SK-N-SH (cell line): ENCODE measurements at regions not wholly inside any gene's neighbourhood (a gene's known extent, or its start where the extent isn't known, plus 50 kb on each side); places are given as distances from the start of the nearest gene placed in this dataset.
A peak's percentile ranks its signal among the peaks of the same experiment; 100 is the strongest.

Source experiments
- CTCF ChIA-PET: fragments of 300-600, 350-600 bp; formaldehyde crosslinking; extraction: SDS; loops from one replicate; lab custom pipeline; 2021; lab: Yijun Ruan, JAX
- POLR2A ChIA-PET: fragments of 350-600 bp; sonication (Branson Sonifier 250); formaldehyde crosslinking; extraction: SDS; loops from one replicate; lab custom pipeline; 2020; ENCODE audit warnings: antibody characterized with exemption, inconsistent platforms; lab: Yijun Ruan, JAX
- DNase-seq: peaks from one replicate; pipeline ENCODE4 v3.0.0; 2012
- H2AFZ ChIP-seq: fragments of 200-600 bp; sonication (generic); 2 replicates; pipeline ENCODE4 v1.8.1; 2016; ENCODE audit warnings: antibody characterized with exemption, mild to moderate bottlenecking, low read depth
- H3F3A ChIP-seq: fragments of 200-600 bp; sonication (generic); replicated peaks from 2 replicates; pipeline ENCODE3; 2016; ENCODE audit warnings: antibody characterized with exemption, mild to moderate bottlenecking; ENCODE audit not compliant: insufficient read depth
- H3K27ac ChIP-seq, 2 experiments: fragments of 200-500 bp in 1 of 2; fragments of 200-600 bp in 1 of 2; sonication (Bioruptor generic) in 1 of 2; sonication (generic), shearing (Covaris generic) in 1 of 2; 2 replicates each; pipeline versions ENCODE4 v1.5.1 to v1.6.1; 2014 to 2016; ENCODE audit warnings: low read depth in 2 of 2, inconsistent platforms in 1 of 2, low read length in 1 of 2, mild to moderate bottlenecking in 1 of 2, mixed read lengths in 1 of 2
- H3K27me3 ChIP-seq: fragments of 200-600 bp; sonication (generic), shearing (Covaris generic); 2 replicates; pipeline ENCODE4 v1.6.1; 2016; ENCODE audit warnings: mixed run types; ENCODE audit not compliant: insufficient read depth
- H3K36me3 ChIP-seq, 2 experiments: fragments of 200-500 bp in 1 of 2; fragments of 200-600 bp in 1 of 2; sonication (Bioruptor generic) in 1 of 2; sonication (generic) in 1 of 2; replicated peaks in 1 of 2; 2 replicates each; pipeline versions ENCODE3 to v1.5.1; 2014 to 2016; ENCODE audit warnings: low read length in 1 of 2, mild to moderate bottlenecking in 1 of 2; ENCODE audit not compliant: insufficient read depth in 2 of 2, control insufficient read depth in 1 of 2
- H3K4me1 ChIP-seq, 2 experiments: fragments of 200-500 bp in 1 of 2; fragments of 200-600 bp in 1 of 2; sonication (Bioruptor generic) in 1 of 2; sonication (generic), shearing (Covaris generic) in 1 of 2; 2 replicates each; pipeline versions ENCODE4 v1.5.1 to v1.6.1; 2014 to 2016; ENCODE audit warnings: low read depth in 1 of 2, low read length in 1 of 2, mixed run types in 1 of 2; ENCODE audit not compliant: insufficient read depth in 2 of 2, control insufficient read depth in 1 of 2
- H3K4me2 ChIP-seq: fragments of 200-600 bp; sonication (generic), shearing (Covaris generic); 2 replicates; pipeline ENCODE4 v1.6.1; 2017; ENCODE audit warnings: mixed run types
- H3K4me3 ChIP-seq, 2 experiments: fragments of 200-500 bp in 1 of 2; fragments of 200-600 bp in 1 of 2; sonication (Bioruptor generic) in 1 of 2; sonication (generic), shearing (Covaris generic) in 1 of 2; 2 replicates each; pipeline versions ENCODE4 v1.5.1 to v1.8.1; 2014 to 2016; ENCODE audit warnings: low read depth in 2 of 2, inconsistent platforms in 1 of 2, low read length in 1 of 2, mild to moderate bottlenecking in 1 of 2, mixed read lengths in 1 of 2, moderate library complexity in 1 of 2
- H3K79me2 ChIP-seq: fragments of 200-600 bp; sonication (generic); 2 replicates; pipeline ENCODE4 v1.8.1; 2017; ENCODE audit warnings: mild to moderate bottlenecking; ENCODE audit not compliant: insufficient read depth
- H3K9ac ChIP-seq: fragments of 200-600 bp; sonication (generic); 2 replicates; pipeline ENCODE4 v1.6.1; 2017; ENCODE audit warnings: mixed run types
- H3K9me2 ChIP-seq: fragments of 200-600 bp; sonication (generic); 2 replicates; pipeline ENCODE4 v1.6.1; 2017; ENCODE audit warnings: mixed run types
- H3K9me3 ChIP-seq: fragments of 200-600 bp; sonication (generic); 2 replicates; pipeline ENCODE4 v1.6.1; 2017; ENCODE audit warnings: mixed run types, mild to moderate bottlenecking, moderate library complexity
- H4K20me1 ChIP-seq: fragments of 200-600 bp; sonication (generic); 2 replicates; pipeline ENCODE4 v1.6.1; 2017; ENCODE audit warnings: mild to moderate bottlenecking, mixed run types; ENCODE audit not compliant: insufficient read depth
- CTCF ChIP-seq: fragments of 200-600 bp; sonication (generic); IDR thresholded peaks from 2 replicates; pipeline ENCODE4 v1.6.1; 2017; ENCODE audit warnings: antibody characterized with exemption, mild to moderate bottlenecking, moderate library complexity
- EZH2phosphoT487 ChIP-seq: fragments of 200-600 bp; sonication (generic); IDR thresholded peaks from 2 replicates; pipeline ENCODE4 v1.6.1; 2017; ENCODE audit warnings: low read depth, mixed run types, mild to moderate bottlenecking, antibody characterized with exemption, moderate library complexity, borderline replicate concordance
- FOXJ3 ChIP-seq: sonication (generic); formaldehyde crosslinking; IDR thresholded peaks from 2 replicates; pipeline ENCODE4 v1.5.1; 2020; ENCODE audit warnings: mild to moderate bottlenecking, missing genetic modification reagents
- GABPA ChIP-seq: IDR thresholded peaks from 2 replicates; pipeline ENCODE4 v1.4.0; 2012; ENCODE audit warnings: low read depth, mild to moderate bottlenecking
- PBX3 ChIP-seq: IDR thresholded peaks from 2 replicates; pipeline ENCODE4; 2012
- POLR2AphosphoS5 ChIP-seq: IDR thresholded peaks from 2 replicates; pipeline ENCODE4 v1.6.1; 2012; ENCODE audit warnings: low read depth, low read length
- RCOR1 ChIP-seq: fragments of 150-350 bp; IDR thresholded peaks from 2 replicates; pipeline ENCODE4 v1.6.1; 2017; ENCODE audit warnings: antibody characterized with exemption, low read length
- RXRA ChIP-seq: IDR thresholded peaks from 2 replicates; pipeline ENCODE4 v1.4.0; 2012; ENCODE audit warnings: low read depth, mild to moderate bottlenecking, borderline replicate concordance
- TAF1 ChIP-seq: IDR thresholded peaks from 2 replicates; pipeline ENCODE4 v1.6.1; 2012; ENCODE audit warnings: low read depth, mild to moderate bottlenecking, low read length, moderate library complexity, borderline replicate concordance
- TEAD4 ChIP-seq: IDR thresholded peaks from 2 replicates; pipeline ENCODE4 v1.4.0; 2012; ENCODE audit warnings: mild to moderate bottlenecking, borderline replicate concordance; ENCODE audit not compliant: insufficient read depth
- USF1 ChIP-seq: IDR thresholded peaks from 2 replicates; pipeline ENCODE4 v1.4.0; 2012; ENCODE audit warnings: low read depth, borderline replicate concordance
- YY1 ChIP-seq: IDR thresholded peaks from 2 replicates; pipeline ENCODE4 v1.4.0; 2012; ENCODE audit warnings: low read depth, mild to moderate bottlenecking
- ZBTB33 ChIP-seq: IDR thresholded peaks from 2 replicates; pipeline ENCODE4 v1.4.0; 2012; ENCODE audit warnings: low read depth, borderline replicate concordance
- WGBS: methylation state at CpG from one replicate; pipeline ENCODE4 v1.1.6; 2017; ENCODE audit warnings: low lambda C conversion rate; 5-methylcytosine and 5-hydroxymethylcytosine counted together

GRCh38 chrX:46257451-46257879 lies 287.8 kb downstream of the ZNF674 start (continued):
- TF ChIP-seq ZBTB33, result no peak
- TF ChIP-seq, all 33 proteins: peak for 0

GRCh38 chrX:46256875-46257274 lies 288.3 kb downstream of the ZNF674 start:
- Histone ChIP-seq H3F3A (no peaks in the 10 kb centered on the region), H3K9ac (no peak overlapping the region), H3K9me2 (no peaks in the 10 kb centered on the region), H4K20me1 (no peaks in the 10 kb centered on the region), H3K27ac (no peak overlapping the region), H3K9me3 (no peaks in the 10 kb centered on the region), H3K36me3 (no peaks in the 10 kb centered on the region), H3K4me1 (peaks cover 0 to 5% of the 10 kb centered on the region in 2 experiments; a peak in 2 of 4 replicates), H2AFZ (no peak overlapping the region), H3K27me3 (no peaks in the 10 kb centered on the region; the same call in 1 of the 2 replicates), H3K4me3 (no peak overlapping the region), H3K79me2 (no peaks in the 10 kb centered on the region), H3K4me2 (no peak overlapping the region)
- ChIA-PET POLR2A (no interaction called here), CTCF (no interaction called here)
- DNase-seq, result no peak
- 38% methylated on average over 1 of the region's 1 CpG for WGBS
- no peak for TF ChIP-seq POLR2AphosphoS5
- no peak for TF ChIP-seq PBX3
- TF ChIP-seq RCOR1, result no peak
- no peak for TF ChIP-seq GABPA
- TF ChIP-seq YY1, result no peak
- no peak for TF ChIP-seq EZH2phosphoT487
- no peak for TF ChIP-seq TAF1
- TF ChIP-seq CTCF, result no peak
- no peak for TF ChIP-seq FOXJ3 (CRISPR knock-in tag)
- TF ChIP-seq RXRA, result no peak

GRCh38 chrX:46255046-46255445 lies 290.2 kb downstream of the ZNF674 start:
- Histone ChIP-seq H3F3A (no peaks in the 10 kb centered on the region), H3K4me1 (peaks cover 0 to 5% of the 10 kb centered on the region in 2 experiments; a peak in 2 of 4 replicates), H3K9me3 (no peaks in the 10 kb centered on the region), H3K9me2 (no peaks in the 10 kb centered on the region), H3K36me3 (no peaks in the 10 kb centered on the region), H3K4me3 (no peak overlapping the region; a peak in 1 of 4 replicates), H4K20me1 (no peaks in the 10 kb centered on the region), H3K27ac (peak overlapping the region; percentile 47 to 76), H3K27me3 (no peaks in the 10 kb centered on the region), H3K79me2 (no peaks in the 10 kb centered on the region), H3K4me2 (no peak overlapping the region), H2AFZ (peak overlapping the region; percentile 49; the same call in 1 of the 2 replicates), H3K9ac (no peak overlapping the region)
- ChIA-PET CTCF (no interaction called here), POLR2A (no interaction called here)
- WGBS, result 25% methylated on average over 1 of the region's 1 CpG
- DNase-seq, result no peak
- no peak for TF ChIP-seq TEAD4
- peak; percentile 48; the same call in 1 of the 2 replicates for TF ChIP-seq USF1
